Left ventricle myocardium superior (tissue), 1 donor: ENCODE measurements at regions not wholly inside any gene's neighbourhood (a gene's known extent, or its start where the extent isn't known, plus 50 kb on each side); places are given as distances from the start of the nearest gene placed in this dataset.

Experiments
- ATAC-seq: fragments of 200-7000 bp; cut with Tn5 transposase; one replicate; pipeline ENCODE4 v1.9.1; 2020; ENCODE audit warnings: mild to moderate bottlenecking, moderate library complexity
- DNase-seq: peaks from one replicate; pipeline ENCODE4 v3.0.0-alpha.2; 2020
- intact Hi-C: fragments of 100-400 bp; cut with micrococcal nuclease; formaldehyde crosslinking; loops from one replicate; pipeline ENCODE4 v1.11.0; 2022
- donor health status: DM: no; HTN: yes; CAD: no; lungs with severe emphysema.

- no peak for DNase-seq
- ATAC-seq, result no peak
- intact Hi-C loops, result no loop called here
Observed at GRCh38 chr3:182035324-182035723, 323.6 kb downstream of the SOX2 start.

GRCh38 chr3:182036382-182036781 is 324.7 kb downstream of the SOX2 start:
- ATAC-seq, result no peak
- DNase-seq, result no peak
- intact Hi-C loops, result no loop called here

- intact Hi-C loops, result no loop called here
- no peak for DNase-seq
- no peak for ATAC-seq
Observed at GRCh38 chr3:182041668-182042291, 330.1 kb downstream of the SOX2 start.

GRCh38 chr3:182045736-182046135 is 334.0 kb downstream of the SOX2 start:
- DNase-seq (no peak), ATAC-seq (no peak)
- intact Hi-C loops, result no loop called here

GRCh38 chr3:182046166-182046764 is 334.5 kb downstream of the SOX2 start:
- ATAC-seq (no peak), DNase-seq (no peak)
- intact Hi-C loops, result no loop called here

GRCh38 chr3:182050932-182051331 is 339.2 kb downstream of the SOX2 start:
- DNase-seq, result no peak
- intact Hi-C loops, result no loop called here
- ATAC-seq, result no peak

GRCh38 chr3:182052332-182052731 is 340.6 kb downstream of the SOX2 start:
- intact Hi-C loops, result no loop called here
- no peak for DNase-seq
- no peak for ATAC-seq

- DNase-seq, result no peak
- no peak for ATAC-seq
- intact Hi-C loops, result no loop called here
Observed at GRCh38 chr3:182052757-182053156, 341.0 kb downstream of the SOX2 start.

- intact Hi-C loops, result no loop called here
- ATAC-seq (no peak), DNase-seq (no peak)
Observed at GRCh38 chr3:182058488-182058887, 346.8 kb downstream of the SOX2 start.

GRCh38 chr3:182063742-182064141 is 352.0 kb downstream of the SOX2 start:
- intact Hi-C loops, result no loop called here

GRCh38 chr3:182067423-182067822 is 355.7 kb downstream of the SOX2 start:
- intact Hi-C loops, result no loop called here
- ATAC-seq (no peak), DNase-seq (no peak)

More at GRCh38 chr3:182063742-182064141, 352.0 kb downstream of the SOX2 start:
- no peak for ATAC-seq
- no peak for DNase-seq

GRCh38 chr3:182078316-182078715 is 366.6 kb downstream of the SOX2 start:
- intact Hi-C loops, result no loop called here
- no peak for DNase-seq

GRCh38 chr3:182078929-182079328 is 367.2 kb downstream of the SOX2 start:
- DNase-seq, result no peak
- intact Hi-C loops, result no loop called here
- no peak for ATAC-seq

More at GRCh38 chr3:182078316-182078715, 366.6 kb downstream of the SOX2 start:
- no peak for ATAC-seq

GRCh38 chr3:182081096-182081495 is 369.4 kb downstream of the SOX2 start:
- no peak for DNase-seq
- ATAC-seq, result no peak
- intact Hi-C loops, result no loop called here

- ATAC-seq, result no peak
- intact Hi-C loops, result no loop called here
- DNase-seq, result no peak
Observed at GRCh38 chr3:182083112-182083511, 371.4 kb downstream of the SOX2 start.

GRCh38 chr3:182092662-182093262 is 381.0 kb downstream of the SOX2 start:
- ATAC-seq, result peak; percentile 52
- intact Hi-C loops, result no loop called here
- DNase-seq, result no peak

GRCh38 chr3:182094321-182094720 is 382.6 kb downstream of the SOX2 start:
- intact Hi-C loops, result no loop called here
- DNase-seq (no peak), ATAC-seq (no peak)

- DNase-seq, result no peak
- ATAC-seq, result no peak
- intact Hi-C loops, result no loop called here
Observed at GRCh38 chr3:182104881-182105280, 393.2 kb downstream of the SOX2 start.

GRCh38 chr3:182105875-182106274 is 394.1 kb downstream of the SOX2 start:
- intact Hi-C loops, result no loop called here
- DNase-seq (no peak), ATAC-seq (no peak)

- intact Hi-C loops, result no loop called here
Observed at GRCh38 chr3:182108371-182108770, 396.6 kb downstream of the SOX2 start.

GRCh38 chr3:182111967-182112366 is 400.2 kb downstream of the SOX2 start:
- intact Hi-C loops, result no loop called here
- no peak for DNase-seq
- no peak for ATAC-seq

More at GRCh38 chr3:182108371-182108770, 396.6 kb downstream of the SOX2 start:
- DNase-seq, result no peak
- no peak for ATAC-seq
